Neural cell (in vitro differentiated cells): ENCODE measurements at regions not wholly inside any gene's neighbourhood (a gene's known extent, or its start where the extent isn't known, plus 50 kb on each side); places are given as distances from the start of the nearest gene placed in this dataset.
"Not testable (repeated sequence)": the region's sequence is repeated elsewhere in the genome, so short reads cannot be mapped to it uniquely, and the experiment has no call there.

Experiments
- H2AFZ ChIP-seq: fragments of 200-600, 300-800 bp; sonication (generic), shearing (Covaris generic); 2 replicates; pipeline ENCODE4 v1.6.0; 2014; ENCODE audit warnings: low read depth, mild to moderate bottlenecking, antibody characterized with exemption, low read length, moderate library complexity
- H3F3A ChIP-seq: fragments of 200-600 bp; shearing (Covaris generic); 2 replicates; pipeline ENCODE4 v1.6.1; 2016; ENCODE audit warnings: mild to moderate bottlenecking, moderate library complexity, mixed read lengths, antibody characterized with exemption, low read length; ENCODE audit not compliant: insufficient read depth, poor library complexity, severe bottlenecking
- H3K27ac ChIP-seq: fragments of 200-600, 300-800 bp; sonication (generic), shearing (Covaris generic); 2 replicates; pipeline ENCODE4 v1.5.1; 2014; ENCODE audit warnings: mild to moderate bottlenecking, low read length, moderate library complexity
- H3K27me3 ChIP-seq: fragments of 300-800, 200-600 bp; sonication (generic), shearing (Covaris generic); 2 replicates; pipeline ENCODE4 v1.6.0; 2014; ENCODE audit warnings: mild to moderate bottlenecking, low read depth, low read length, moderate library complexity; ENCODE audit not compliant: insufficient read depth
- H3K36me3 ChIP-seq: fragments of 300-800, 200-600 bp; sonication (generic), shearing (Covaris generic); 2 replicates; pipeline ENCODE4 v1.5.1; 2014; ENCODE audit warnings: mild to moderate bottlenecking, antibody characterized with exemption, low read length, moderate library complexity; ENCODE audit not compliant: insufficient read depth
- H3K4me2 ChIP-seq: fragments of 300-800, 200-600 bp; sonication (generic), shearing (Covaris generic); 2 replicates; pipeline ENCODE4 v1.6.0; 2014; ENCODE audit warnings: mild to moderate bottlenecking, low read length
- H3K4me3 ChIP-seq: fragments of 300-800, 200-600 bp; sonication (generic), shearing (Covaris generic); 2 replicates; pipeline ENCODE4 v1.5.1; 2014; ENCODE audit warnings: mild to moderate bottlenecking, low read length, moderate library complexity
- H3K79me2 ChIP-seq: fragments of 200-600 bp; shearing (Covaris generic); replicated peaks from 2 replicates; pipeline ENCODE4 v1.6.0; 2014; ENCODE audit warnings: mild to moderate bottlenecking, low read length, moderate library complexity; ENCODE audit not compliant: insufficient read depth
- H3K9ac ChIP-seq: fragments of 300-800, 200-600 bp; sonication (generic), shearing (Covaris generic); 2 replicates; pipeline ENCODE4 v1.6.1; 2016; ENCODE audit warnings: mild to moderate bottlenecking, low read length, mixed read lengths
- H3K9me2 ChIP-seq: fragments of 200-600 bp; shearing (Covaris generic); 2 replicates; pipeline ENCODE4 v1.6.1; 2016; ENCODE audit warnings: mild to moderate bottlenecking, low read length, mixed read lengths; ENCODE audit not compliant: insufficient read depth
- H3K9me3 ChIP-seq: fragments of 200-600, 300-800 bp; sonication (generic), shearing (Covaris generic); 2 replicates; pipeline ENCODE4 v1.6.1; 2016; ENCODE audit warnings: mild to moderate bottlenecking, mixed run types, low read length, moderate library complexity, mixed read lengths
- H4K20me1 ChIP-seq: fragments of 200-600 bp; shearing (Covaris generic); 2 replicates; pipeline ENCODE4 v1.6.1; 2016; ENCODE audit warnings: mild to moderate bottlenecking, mixed run types; ENCODE audit not compliant: insufficient read depth
- EP300 ChIP-seq: fragments of 450-650 bp; conservative IDR thresholded peaks from 2 replicates; pipeline ENCODE4 v1.6.1; 2014; ENCODE audit warnings: antibody characterized with exemption, mild to moderate bottlenecking, moderate library complexity; ENCODE audit not compliant: poor library complexity, severe bottlenecking
- EZH2 ChIP-seq: fragments of 200-600, 300-800 bp; shearing (Covaris generic), sonication (generic); IDR thresholded peaks from 2 replicates; pipeline ENCODE4 v1.6.1; 2014; ENCODE audit warnings: antibody characterized with exemption, low read length, borderline replicate concordance, mild to moderate bottlenecking; ENCODE audit not compliant: insufficient read depth, poor library complexity, severe bottlenecking
- MXI1 ChIP-seq: fragments of 450-650 bp; conservative IDR thresholded peaks from 2 replicates; pipeline ENCODE4 v1.6.1; 2014; ENCODE audit warnings: antibody characterized with exemption, mild to moderate bottlenecking; ENCODE audit not compliant: poor library complexity, severe bottlenecking
- POLR2AphosphoS5 ChIP-seq: IDR thresholded peaks from 2 replicates; pipeline ENCODE4 v1.6.1; 2012
- RAD21 ChIP-seq: fragments of 450-650 bp; conservative IDR thresholded peaks from 2 replicates; pipeline ENCODE4 v1.6.1; 2014; ENCODE audit warnings: antibody characterized with exemption, mild to moderate bottlenecking, moderate library complexity
- REST ChIP-seq: IDR thresholded peaks from 2 replicates; pipeline ENCODE4 v1.6.1; 2012; ENCODE audit warnings: borderline replicate concordance
- SMC3 ChIP-seq: fragments of 450-650 bp; conservative IDR thresholded peaks from 2 replicates; pipeline ENCODE4 v1.6.1; 2014; ENCODE audit warnings: antibody characterized with exemption, mild to moderate bottlenecking, moderate library complexity; ENCODE audit not compliant: poor library complexity
- TAF1 ChIP-seq: IDR thresholded peaks from 2 replicates; pipeline ENCODE4 v1.6.1; 2012; ENCODE audit warnings: low read depth
- TF ChIP-seq, protein P1 (sequence below): fragments of 450-650 bp; IDR thresholded peaks from 2 replicates; pipeline ENCODE4 v1.5.1; 2014; ENCODE audit warnings: antibody characterized with exemption, mild to moderate bottlenecking, moderate library complexity; ENCODE audit not compliant: poor library complexity, severe bottlenecking

DNA sequence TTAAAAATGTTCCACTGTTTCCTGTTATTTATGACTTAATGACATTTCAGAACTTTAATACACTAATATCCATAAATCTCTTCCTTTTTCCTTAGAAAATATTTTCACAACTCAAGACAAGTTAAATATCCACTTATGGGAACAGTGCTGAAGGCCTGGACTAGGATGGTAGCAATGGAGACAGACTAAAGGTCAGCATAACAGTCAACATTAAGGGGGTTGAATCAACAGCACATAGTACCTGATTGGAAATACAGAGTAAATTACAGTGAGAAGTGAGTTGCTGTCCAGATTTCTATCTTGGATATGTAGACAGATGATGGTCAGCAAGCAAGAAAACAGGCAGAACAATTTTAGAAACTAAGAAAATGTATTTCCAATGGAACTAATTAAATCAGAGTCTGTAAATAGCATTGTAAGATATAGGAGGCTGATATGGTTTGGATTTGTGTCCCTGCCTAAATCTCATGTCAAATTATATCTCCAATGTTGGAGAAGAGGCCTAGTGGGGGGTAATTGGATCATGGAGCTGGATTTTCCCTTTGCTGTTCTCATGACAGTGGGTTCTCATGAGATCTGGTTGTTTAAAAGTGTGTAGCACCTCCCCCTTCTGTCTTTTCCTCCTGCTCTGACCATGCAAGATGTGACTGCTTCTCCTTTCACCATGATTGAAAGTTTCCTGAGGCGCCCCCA is 682.7 kb downstream of the MAFB start:
- no peak overlapping the region for H3K9ac ChIP-seq
- no peaks in the 10 kb centered on the region for H3K79me2 ChIP-seq
- no peaks in the 10 kb centered on the region for H4K20me1 ChIP-seq
- H3K9me3 ChIP-seq = no peaks in the 10 kb centered on the region
- H3K27me3 ChIP-seq = no peaks in the 10 kb centered on the region
- H3F3A ChIP-seq = no peaks in the 10 kb centered on the region
- no peak overlapping the region for H3K4me2 ChIP-seq
- H3K36me3 ChIP-seq = no peaks in the 10 kb centered on the region
- no peak overlapping the region for H3K27ac ChIP-seq
- no peak overlapping the region for H3K4me3 ChIP-seq
- TF ChIP-seq MXI1 = no peak
- no peak for TF ChIP-seq EP300
- no peak for TF ChIP-seq TAF1
- TF ChIP-seq, protein P1, sequence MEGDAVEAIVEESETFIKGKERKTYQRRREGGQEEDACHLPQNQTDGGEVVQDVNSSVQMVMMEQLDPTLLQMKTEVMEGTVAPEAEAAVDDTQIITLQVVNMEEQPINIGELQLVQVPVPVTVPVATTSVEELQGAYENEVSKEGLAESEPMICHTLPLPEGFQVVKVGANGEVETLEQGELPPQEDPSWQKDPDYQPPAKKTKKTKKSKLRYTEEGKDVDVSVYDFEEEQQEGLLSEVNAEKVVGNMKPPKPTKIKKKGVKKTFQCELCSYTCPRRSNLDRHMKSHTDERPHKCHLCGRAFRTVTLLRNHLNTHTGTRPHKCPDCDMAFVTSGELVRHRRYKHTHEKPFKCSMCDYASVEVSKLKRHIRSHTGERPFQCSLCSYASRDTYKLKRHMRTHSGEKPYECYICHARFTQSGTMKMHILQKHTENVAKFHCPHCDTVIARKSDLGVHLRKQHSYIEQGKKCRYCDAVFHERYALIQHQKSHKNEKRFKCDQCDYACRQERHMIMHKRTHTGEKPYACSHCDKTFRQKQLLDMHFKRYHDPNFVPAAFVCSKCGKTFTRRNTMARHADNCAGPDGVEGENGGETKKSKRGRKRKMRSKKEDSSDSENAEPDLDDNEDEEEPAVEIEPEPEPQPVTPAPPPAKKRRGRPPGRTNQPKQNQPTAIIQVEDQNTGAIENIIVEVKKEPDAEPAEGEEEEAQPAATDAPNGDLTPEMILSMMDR = no peak
- TF ChIP-seq REST = no peak
- TF ChIP-seq SMC3 = no peak
- no peak for TF ChIP-seq POLR2AphosphoS5
- no peak for TF ChIP-seq EZH2
- TF ChIP-seq RAD21 = no peak
- no peaks in the 10 kb centered on the region for H3K9me2 ChIP-seq
- no peak overlapping the region for H2AFZ ChIP-seq

DNA sequence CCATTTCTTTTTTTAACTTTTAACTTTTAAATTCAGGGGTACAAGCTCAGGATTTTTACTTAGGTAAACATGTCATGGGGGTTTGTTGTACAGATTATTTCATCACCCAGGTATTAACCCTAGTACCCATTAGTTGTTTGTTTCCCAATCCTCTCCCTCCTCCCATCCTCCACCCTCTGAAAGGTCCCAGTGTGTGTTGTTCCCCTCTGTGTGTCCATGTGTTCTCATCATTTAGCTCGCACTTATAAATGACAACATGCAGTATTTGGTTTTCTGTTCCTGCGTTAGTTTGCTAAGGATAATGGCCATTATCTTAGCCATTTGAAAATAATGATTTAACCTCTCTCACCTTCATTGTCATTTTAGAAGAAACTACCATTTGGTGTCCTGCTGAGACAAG is 684.9 kb downstream of the MAFB start:
- H3K9me3 ChIP-seq, H3F3A ChIP-seq, H3K79me2 ChIP-seq, H3K4me3 ChIP-seq, H3K27ac ChIP-seq, H3K36me3 ChIP-seq, H3K9ac ChIP-seq, H3K27me3 ChIP-seq, H3K9me2 ChIP-seq, H2AFZ ChIP-seq, H4K20me1 ChIP-seq, H3K4me2 ChIP-seq: not testable (repeated sequence)

- H3K36me3 ChIP-seq = no peaks in the 10 kb centered on the region
- no peaks in the 10 kb centered on the region for H4K20me1 ChIP-seq
- no peak overlapping the region for H3K4me2 ChIP-seq
- TF ChIP-seq, protein P1 = no peak
- TF ChIP-seq RAD21 (no peak), POLR2AphosphoS5 (no peak), REST (no peak), EZH2 (no peak), MXI1 (no peak), SMC3 (no peak), TAF1 (no peak), EP300 (no peak)
- no peaks in the 10 kb centered on the region for H3K79me2 ChIP-seq
- H3F3A ChIP-seq = no peaks in the 10 kb centered on the region
- H2AFZ ChIP-seq = no peak overlapping the region
- no peaks in the 10 kb centered on the region for H3K27me3 ChIP-seq
- H3K9me2 ChIP-seq = no peaks in the 10 kb centered on the region
- H3K9me3 ChIP-seq = no peaks in the 10 kb centered on the region
- H3K27ac ChIP-seq = no peak overlapping the region
- no peak overlapping the region for H3K4me3 ChIP-seq
- no peak overlapping the region for H3K9ac ChIP-seq
These were observed 695.3 kb downstream of the MAFB start for GRCh38 chr20:39993742-39994141.
